ENCODE measurements at regions not wholly inside any gene's neighbourhood (a gene's known extent, or its start where the extent isn't known, plus 50 kb on each side); places are given as distances from the start of the nearest gene placed in this dataset.

GRCh38 chr2:194060269-194060668 lies 1596.8 kb upstream of the SLC39A10 start:
- TF ChIP-seq TEAD4 (IDR thresholded peaks at IDR 0.05) (no peak), MAX (IDR thresholded peaks at IDR 0.05) (no peak), YY1 (IDR thresholded peaks at IDR 0.05; ENCODE audit: low read depth) (no peak), RAD21 (IDR thresholded peaks at IDR 0.05; ENCODE audit: low read depth) (no peak), TAF1 (IDR thresholded peaks at IDR 0.05; ENCODE audit: low read depth) (no peak)
- TF ChIP-seq, protein P1, sequence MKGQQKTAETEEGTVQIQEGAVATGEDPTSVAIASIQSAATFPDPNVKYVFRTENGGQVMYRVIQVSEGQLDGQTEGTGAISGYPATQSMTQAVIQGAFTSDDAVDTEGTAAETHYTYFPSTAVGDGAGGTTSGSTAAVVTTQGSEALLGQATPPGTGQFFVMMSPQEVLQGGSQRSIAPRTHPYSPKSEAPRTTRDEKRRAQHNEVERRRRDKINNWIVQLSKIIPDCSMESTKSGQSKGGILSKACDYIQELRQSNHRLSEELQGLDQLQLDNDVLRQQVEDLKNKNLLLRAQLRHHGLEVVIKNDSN (IDR thresholded peaks at IDR 0.05): no peak

DNA sequence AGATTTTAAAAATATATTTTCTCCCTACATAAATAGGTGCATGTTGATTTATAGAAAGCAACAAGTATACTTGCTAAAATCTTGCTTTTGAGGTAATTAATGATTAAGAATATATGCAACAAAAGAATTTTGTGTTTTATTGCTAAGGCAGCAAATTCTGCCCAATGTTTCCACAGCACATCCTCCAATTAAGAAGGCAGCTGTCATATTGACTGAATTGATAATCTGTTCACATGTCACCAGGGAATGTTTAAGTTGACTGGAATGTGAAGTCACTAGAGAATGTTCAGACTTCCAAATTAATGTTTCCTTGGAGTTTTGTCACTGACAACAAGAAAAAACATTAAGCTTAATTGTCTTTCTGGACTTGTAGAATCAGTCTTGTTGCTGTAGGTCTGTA lies 1602.7 kb upstream of the SLC39A10 start:
- TF ChIP-seq FOXM1 (IDR thresholded peaks at IDR 0.05; ENCODE audit: borderline replicate concordance, low read depth): no peak
- TF ChIP-seq, protein P1 (IDR thresholded peaks at IDR 0.05): no peak
- no peak for TF ChIP-seq EP300 (IDR thresholded peaks at IDR 0.05; ENCODE audit: borderline replicate concordance)
- TF ChIP-seq ZBTB7A (IDR thresholded peaks at IDR 0.05; ENCODE audit: low read depth): no peak
- no peak for TF ChIP-seq RAD21 (IDR thresholded peaks at IDR 0.05; ENCODE audit: low read depth)

DNA sequence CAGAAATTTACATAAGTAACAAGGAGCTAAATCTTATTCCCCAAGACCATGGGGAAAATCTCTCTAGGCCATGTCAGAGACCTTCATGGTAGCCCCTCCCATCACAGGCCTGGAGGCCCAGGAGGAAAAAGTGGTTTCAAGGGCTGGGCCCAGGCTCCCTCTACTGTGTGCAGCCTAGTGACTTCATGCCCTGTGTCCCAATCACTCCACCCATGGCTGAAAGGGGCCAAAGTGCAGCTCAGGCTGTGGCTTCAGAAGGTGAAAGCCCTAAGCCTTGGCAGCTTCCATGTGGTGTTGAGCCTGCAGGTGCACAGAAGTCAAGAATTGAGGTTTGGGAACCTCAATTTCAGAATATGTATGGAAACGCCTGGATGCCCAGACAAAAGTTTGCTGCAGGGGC lies 1612.7 kb upstream of the SLC39A10 start:
- TF ChIP-seq, protein P1 (IDR thresholded peaks at IDR 0.05): no peak
- TF ChIP-seq ZBTB7A (IDR thresholded peaks at IDR 0.05; ENCODE audit: low read depth): no peak
- no peak for TF ChIP-seq CEBPB (IDR thresholded peaks at IDR 0.05)
- no peak for TF ChIP-seq EGR1 (IDR thresholded peaks at IDR 0.05)
- no peak for TF ChIP-seq FOXM1 (IDR thresholded peaks at IDR 0.05; ENCODE audit: borderline replicate concordance, low read depth)
- TF ChIP-seq YY1 (IDR thresholded peaks at IDR 0.05; ENCODE audit: low read depth): no peak
- TF ChIP-seq MAX (IDR thresholded peaks at IDR 0.05): no peak

DNA sequence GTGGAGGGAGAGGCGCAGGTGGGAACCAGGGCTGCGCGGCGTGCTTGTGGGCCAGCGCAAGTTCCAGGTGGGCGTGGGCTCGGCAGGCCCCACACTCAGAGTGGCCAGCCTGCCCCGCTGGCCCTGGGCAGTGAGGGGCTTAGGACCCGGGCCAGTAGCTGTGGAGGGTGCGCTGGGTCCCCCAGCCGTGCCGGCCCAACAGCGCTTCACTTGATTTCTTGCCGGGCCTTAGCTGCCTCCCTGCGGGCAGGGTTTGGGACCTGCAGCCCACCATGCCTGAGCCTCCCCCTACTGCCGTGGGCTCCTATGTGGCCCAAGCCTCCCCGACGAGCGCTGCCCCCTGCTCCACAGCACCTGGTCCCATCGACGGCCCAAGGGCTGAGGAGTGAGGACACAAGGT lies 1636.9 kb upstream of the SLC39A10 start:
- TF ChIP-seq FOXM1 (IDR thresholded peaks at IDR 0.05; ENCODE audit: borderline replicate concordance, low read depth) (no peak), TAF1 (IDR thresholded peaks at IDR 0.05; ENCODE audit: low read depth) (no peak), ZBTB7A (IDR thresholded peaks at IDR 0.05; ENCODE audit: low read depth) (no peak), YY1 (IDR thresholded peaks at IDR 0.05; ENCODE audit: low read depth) (no peak), CEBPB (IDR thresholded peaks at IDR 0.05) (no peak)
- TF ChIP-seq, protein P1 (IDR thresholded peaks at IDR 0.05): no peak

DNA sequence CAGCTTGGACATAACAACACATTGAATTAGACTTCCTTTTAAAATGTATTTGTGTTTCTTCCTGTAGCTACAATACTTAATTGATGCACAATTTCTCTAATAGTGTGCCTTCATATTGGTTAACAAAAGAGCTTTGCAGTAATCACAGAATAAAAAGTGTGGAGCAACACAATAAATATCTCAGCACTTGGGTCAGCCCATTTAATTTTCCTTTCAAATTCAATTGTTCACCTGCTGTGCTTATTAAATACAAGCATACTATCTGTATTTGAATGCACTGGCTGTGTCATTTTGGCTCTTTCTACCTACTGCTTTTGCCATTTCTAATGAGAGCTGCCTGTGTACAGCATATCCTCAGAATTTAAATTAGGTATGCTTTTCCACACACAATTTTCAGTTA lies 1641.3 kb upstream of the SLC39A10 start:
- TF ChIP-seq MAX (IDR thresholded peaks at IDR 0.05) (no peak), CREB1 (IDR thresholded peaks at IDR 0.05; ENCODE audit: low read depth) (no peak), EGR1 (IDR thresholded peaks at IDR 0.05) (no peak), TAF1 (IDR thresholded peaks at IDR 0.05; ENCODE audit: low read depth) (no peak), RAD21 (IDR thresholded peaks at IDR 0.05; ENCODE audit: low read depth) (no peak), YY1 (IDR thresholded peaks at IDR 0.05; ENCODE audit: low read depth) (no peak), TEAD4 (IDR thresholded peaks at IDR 0.05) (no peak), TCF12 (IDR thresholded peaks at IDR 0.05; ENCODE audit: low read depth) (no peak), FOXM1 (IDR thresholded peaks at IDR 0.05; ENCODE audit: borderline replicate concordance, low read depth) (no peak), NFIC (IDR thresholded peaks at IDR 0.05) (no peak), CEBPB (IDR thresholded peaks at IDR 0.05) (no peak), EP300 (IDR thresholded peaks at IDR 0.05; ENCODE audit: borderline replicate concordance) (no peak), ZBTB7A (IDR thresholded peaks at IDR 0.05; ENCODE audit: low read depth) (no peak)
- TF ChIP-seq, protein P1 (IDR thresholded peaks at IDR 0.05): no peak
- TF ChIP-seq, protein P2, sequence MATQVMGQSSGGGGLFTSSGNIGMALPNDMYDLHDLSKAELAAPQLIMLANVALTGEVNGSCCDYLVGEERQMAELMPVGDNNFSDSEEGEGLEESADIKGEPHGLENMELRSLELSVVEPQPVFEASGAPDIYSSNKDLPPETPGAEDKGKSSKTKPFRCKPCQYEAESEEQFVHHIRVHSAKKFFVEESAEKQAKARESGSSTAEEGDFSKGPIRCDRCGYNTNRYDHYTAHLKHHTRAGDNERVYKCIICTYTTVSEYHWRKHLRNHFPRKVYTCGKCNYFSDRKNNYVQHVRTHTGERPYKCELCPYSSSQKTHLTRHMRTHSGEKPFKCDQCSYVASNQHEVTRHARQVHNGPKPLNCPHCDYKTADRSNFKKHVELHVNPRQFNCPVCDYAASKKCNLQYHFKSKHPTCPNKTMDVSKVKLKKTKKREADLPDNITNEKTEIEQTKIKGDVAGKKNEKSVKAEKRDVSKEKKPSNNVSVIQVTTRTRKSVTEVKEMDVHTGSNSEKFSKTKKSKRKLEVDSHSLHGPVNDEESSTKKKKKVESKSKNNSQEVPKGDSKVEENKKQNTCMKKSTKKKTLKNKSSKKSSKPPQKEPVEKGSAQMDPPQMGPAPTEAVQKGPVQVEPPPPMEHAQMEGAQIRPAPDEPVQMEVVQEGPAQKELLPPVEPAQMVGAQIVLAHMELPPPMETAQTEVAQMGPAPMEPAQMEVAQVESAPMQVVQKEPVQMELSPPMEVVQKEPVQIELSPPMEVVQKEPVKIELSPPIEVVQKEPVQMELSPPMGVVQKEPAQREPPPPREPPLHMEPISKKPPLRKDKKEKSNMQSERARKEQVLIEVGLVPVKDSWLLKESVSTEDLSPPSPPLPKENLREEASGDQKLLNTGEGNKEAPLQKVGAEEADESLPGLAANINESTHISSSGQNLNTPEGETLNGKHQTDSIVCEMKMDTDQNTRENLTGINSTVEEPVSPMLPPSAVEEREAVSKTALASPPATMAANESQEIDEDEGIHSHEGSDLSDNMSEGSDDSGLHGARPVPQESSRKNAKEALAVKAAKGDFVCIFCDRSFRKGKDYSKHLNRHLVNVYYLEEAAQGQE (IDR thresholded peaks at IDR 0.05; ENCODE audit: low read depth): no peak

GRCh38 chr2:194014639-194015038 lies 1642.4 kb upstream of the SLC39A10 start:
- TF ChIP-seq FOXM1 (IDR thresholded peaks at IDR 0.05; ENCODE audit: borderline replicate concordance, low read depth) (no peak), TCF12 (IDR thresholded peaks at IDR 0.05; ENCODE audit: low read depth) (no peak), NFIC (IDR thresholded peaks at IDR 0.05) (no peak), CEBPB (IDR thresholded peaks at IDR 0.05) (no peak), EP300 (IDR thresholded peaks at IDR 0.05; ENCODE audit: borderline replicate concordance) (no peak), RAD21 (IDR thresholded peaks at IDR 0.05; ENCODE audit: low read depth) (no peak), TEAD4 (IDR thresholded peaks at IDR 0.05) (no peak), YY1 (IDR thresholded peaks at IDR 0.05; ENCODE audit: low read depth) (no peak), TAF1 (IDR thresholded peaks at IDR 0.05; ENCODE audit: low read depth) (no peak)
- TF ChIP-seq, protein P2 (IDR thresholded peaks at IDR 0.05; ENCODE audit: low read depth): no peak
